Uterus (tissue), 3 donors: ENCODE measurements at regions not wholly inside any gene's neighbourhood (a gene's known extent, or its start where the extent isn't known, plus 50 kb on each side); places are given as distances from the start of the nearest gene placed in this dataset.

Experiments
- DNase-seq, 2 donors: peaks; one replicate each; pipeline ENCODE4 v3.0.0-alpha.2; 2019 to 2020
- H3K27ac ChIP-seq, 2 donors: fragments of 200-600 bp; sonication (generic); 1 replicate in 1 of 2; 2 replicates in 1 of 2; pipeline ENCODE4 v1.5.1; 2016 to 2018
- H3K27me3 ChIP-seq, 2 donors: fragments of 200-600 bp; sonication (generic); one replicate each; pipeline ENCODE4 v1.5.1; 2018 to 2019; ENCODE audit warnings: control low read depth in 1 of 2
- H3K36me3 ChIP-seq, 2 donors: fragments of 200-600 bp; sonication (generic); one replicate each; pipeline ENCODE4 v1.5.1; 2019; ENCODE audit warnings: control low read depth in 1 of 2
- H3K4me1 ChIP-seq, 2 donors: fragments of 200-600 bp; sonication (generic); one replicate each; pipeline ENCODE4 v1.5.1; 2018 to 2019; ENCODE audit warnings: control low read depth in 1 of 2
- H3K4me3 ChIP-seq, 2 donors: fragments of 200-600 bp; sonication (generic); 1 replicate in 1 of 2; 2 replicates in 1 of 2; pipeline ENCODE4 v1.5.1; 2018 to 2019; ENCODE audit warnings: mild to moderate bottlenecking in 1 of 2
- H3K9me3 ChIP-seq, 2 donors: fragments of 200-600 bp; sonication (generic); one replicate each; pipeline ENCODE4 v1.5.1; 2019; ENCODE audit warnings: control low read depth in 1 of 2
- POLR2A ChIP-seq, 2 donors: fragments of 450-650 bp; IDR thresholded peaks; one replicate each; pipeline ENCODE4 v1.6.1; 2016; ENCODE audit warnings: antibody characterized with exemption in 2 of 2, mild to moderate bottlenecking in 1 of 2, moderate library complexity in 1 of 2
- intact Hi-C: fragments of 100-400 bp; cut with DNase I; formaldehyde crosslinking; loops from one replicate; pipeline ENCODE4 v1.15.1; 2023; ENCODE audit warnings: low total_unique reads
- TF ChIP-seq, protein P1 (sequence below), 4 experiments: fragments of 200-600 bp in 2 of 4; fragments of 450-650 bp in 2 of 4; sonication (generic) in 2 of 4; IDR thresholded peaks; one replicate each; pipeline ENCODE4 v1.5.1; 2016 to 2019; ENCODE audit warnings: antibody characterized with exemption in 4 of 4, mild to moderate bottlenecking in 2 of 4, moderate library complexity in 1 of 4
- donor health status: DM: yes; HTN: yes; CAD: no.

DNA sequence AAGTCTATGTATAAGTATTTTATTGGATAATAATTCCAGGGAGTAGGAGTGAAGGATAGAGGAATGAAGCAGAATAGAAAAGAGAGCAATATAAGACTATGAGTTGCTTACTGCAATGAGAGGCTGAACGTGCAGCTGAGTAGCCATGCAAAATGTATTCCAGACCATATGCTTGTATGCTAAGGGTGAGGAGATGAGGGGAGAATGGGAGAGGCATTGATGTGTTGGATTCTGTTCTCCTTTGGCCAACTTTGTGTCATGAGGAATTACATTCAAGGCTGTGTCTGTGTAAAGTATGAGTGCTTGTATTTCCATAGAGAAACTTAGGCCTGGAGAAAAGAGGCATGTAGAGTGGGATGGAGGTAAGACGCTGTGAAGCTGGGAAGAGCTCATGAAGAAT is 301.8 kb downstream of the ARL6IP6 start:
- Histone ChIP-seq H3K36me3 (no peaks in the 10 kb centered on the region), H3K4me3 (no peak overlapping the region), H3K27ac (no peak overlapping the region), H3K9me3 (no peaks in the 10 kb centered on the region), H3K27me3 (no peaks in the 10 kb centered on the region), H3K4me1 (no peaks in the 10 kb centered on the region)
- no peak for DNase-seq
- TF ChIP-seq, protein P1, sequence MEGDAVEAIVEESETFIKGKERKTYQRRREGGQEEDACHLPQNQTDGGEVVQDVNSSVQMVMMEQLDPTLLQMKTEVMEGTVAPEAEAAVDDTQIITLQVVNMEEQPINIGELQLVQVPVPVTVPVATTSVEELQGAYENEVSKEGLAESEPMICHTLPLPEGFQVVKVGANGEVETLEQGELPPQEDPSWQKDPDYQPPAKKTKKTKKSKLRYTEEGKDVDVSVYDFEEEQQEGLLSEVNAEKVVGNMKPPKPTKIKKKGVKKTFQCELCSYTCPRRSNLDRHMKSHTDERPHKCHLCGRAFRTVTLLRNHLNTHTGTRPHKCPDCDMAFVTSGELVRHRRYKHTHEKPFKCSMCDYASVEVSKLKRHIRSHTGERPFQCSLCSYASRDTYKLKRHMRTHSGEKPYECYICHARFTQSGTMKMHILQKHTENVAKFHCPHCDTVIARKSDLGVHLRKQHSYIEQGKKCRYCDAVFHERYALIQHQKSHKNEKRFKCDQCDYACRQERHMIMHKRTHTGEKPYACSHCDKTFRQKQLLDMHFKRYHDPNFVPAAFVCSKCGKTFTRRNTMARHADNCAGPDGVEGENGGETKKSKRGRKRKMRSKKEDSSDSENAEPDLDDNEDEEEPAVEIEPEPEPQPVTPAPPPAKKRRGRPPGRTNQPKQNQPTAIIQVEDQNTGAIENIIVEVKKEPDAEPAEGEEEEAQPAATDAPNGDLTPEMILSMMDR (IDR thresholded peaks at IDR 0.05) = no peak
- no peak for TF ChIP-seq POLR2A (IDR thresholded peaks at IDR 0.05)
- intact Hi-C loops = no loop called here

DNA sequence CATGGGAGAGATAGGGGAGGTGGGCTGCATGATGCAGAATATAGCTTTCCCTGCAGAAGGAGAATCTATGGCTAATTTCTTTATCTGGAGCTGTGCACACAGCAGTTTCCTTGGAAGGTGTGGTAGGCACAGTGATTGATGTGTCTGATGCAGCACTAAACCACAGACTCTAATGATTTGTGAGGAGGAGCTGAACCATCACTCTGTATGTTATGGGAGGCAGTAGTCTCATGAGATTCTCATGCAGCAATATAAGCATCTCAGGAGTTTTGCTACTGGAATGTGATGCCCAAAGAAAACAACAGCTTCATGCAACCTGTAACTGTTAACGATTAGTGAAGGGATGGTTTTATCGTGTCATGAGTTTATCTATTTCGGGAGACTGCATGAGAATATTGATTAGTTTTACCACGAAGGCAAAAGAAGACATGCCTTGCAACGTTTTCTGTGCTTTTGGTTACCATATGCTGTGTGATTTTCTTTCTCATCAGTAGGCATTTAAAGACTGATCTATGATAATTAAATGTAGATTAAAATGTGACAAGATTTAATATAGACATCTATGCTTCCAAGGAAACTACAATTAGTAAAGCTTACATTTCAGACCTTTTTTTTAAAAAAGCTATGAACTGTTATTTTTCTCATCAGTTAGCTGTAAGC is 286.8 kb downstream of the ARL6IP6 start:
- TF ChIP-seq POLR2A (IDR thresholded peaks at IDR 0.05) = no peak
- TF ChIP-seq, protein P1 (IDR thresholded peaks at IDR 0.05) = no peak
- H3K27me3 ChIP-seq = no peaks in the 10 kb centered on the region
- no peak overlapping the region for H3K27ac ChIP-seq
- intact Hi-C loops = no loop called here
- DNase-seq = no peak
- no peaks in the 10 kb centered on the region for H3K9me3 ChIP-seq
- no peak overlapping the region for H3K4me3 ChIP-seq
- H3K4me1 ChIP-seq = no peaks in the 10 kb centered on the region
- H3K36me3 ChIP-seq = no peaks in the 10 kb centered on the region

DNA sequence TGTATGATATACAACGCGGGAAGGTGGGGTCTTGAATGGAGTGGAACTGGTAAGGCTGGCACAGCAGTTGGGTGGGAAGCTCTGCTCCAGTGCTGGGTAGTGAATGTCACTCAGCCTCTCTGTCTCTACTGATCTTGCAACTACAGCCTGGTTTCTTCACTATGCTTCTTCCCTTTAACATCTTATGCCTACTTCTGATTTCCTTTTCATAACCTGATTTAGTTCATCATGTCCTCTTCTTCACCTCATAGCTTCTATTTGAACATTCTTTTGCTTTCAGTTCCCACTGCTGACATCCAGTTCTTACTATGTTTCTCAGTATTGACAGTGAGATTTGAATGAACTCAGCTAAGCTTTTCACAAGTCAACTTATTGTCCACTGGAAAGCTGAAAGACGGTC is 286.2 kb downstream of the ARL6IP6 start:
- H3K36me3 ChIP-seq = no peaks in the 10 kb centered on the region
- TF ChIP-seq, protein P1 (IDR thresholded peaks at IDR 0.05) = no peak
- TF ChIP-seq POLR2A (IDR thresholded peaks at IDR 0.05) = no peak
- no peak for DNase-seq
- no peaks in the 10 kb centered on the region for H3K4me1 ChIP-seq
- H3K27me3 ChIP-seq = no peaks in the 10 kb centered on the region
- intact Hi-C loops = no loop called here
- no peaks in the 10 kb centered on the region for H3K9me3 ChIP-seq
- H3K4me3 ChIP-seq = no peak overlapping the region
- H3K27ac ChIP-seq = no peak overlapping the region

DNA sequence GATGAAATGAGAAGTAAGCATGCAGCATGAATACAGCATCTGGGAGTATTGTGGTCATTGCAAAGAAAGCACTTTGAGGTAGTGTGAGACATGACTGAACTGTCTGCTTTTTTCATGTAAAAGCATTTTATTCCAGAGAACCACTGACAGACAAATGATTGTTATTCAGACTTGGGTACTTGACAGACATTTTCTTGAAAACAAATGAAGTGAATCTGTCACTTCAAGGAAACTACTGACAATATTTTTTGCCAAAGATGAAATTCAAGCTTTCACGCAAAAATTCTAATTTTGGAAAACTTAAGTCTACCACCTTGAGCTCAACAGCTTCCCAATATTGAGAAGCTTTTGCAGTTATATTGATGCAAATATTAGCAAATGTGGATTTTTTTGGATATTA is 255.7 kb downstream of the ARL6IP6 start:
- no peaks in the 10 kb centered on the region for H3K4me1 ChIP-seq
- no peaks in the 10 kb centered on the region for H3K27me3 ChIP-seq
- H3K27ac ChIP-seq = no peak overlapping the region
- DNase-seq = no peak
- intact Hi-C loops = no loop called here
- H3K9me3 ChIP-seq = no peaks in the 10 kb centered on the region
- H3K4me3 ChIP-seq = no peak overlapping the region
- TF ChIP-seq, protein P1 (IDR thresholded peaks at IDR 0.05) = no peak
- TF ChIP-seq POLR2A (IDR thresholded peaks at IDR 0.05) = no peak
- no peaks in the 10 kb centered on the region for H3K36me3 ChIP-seq

DNA sequence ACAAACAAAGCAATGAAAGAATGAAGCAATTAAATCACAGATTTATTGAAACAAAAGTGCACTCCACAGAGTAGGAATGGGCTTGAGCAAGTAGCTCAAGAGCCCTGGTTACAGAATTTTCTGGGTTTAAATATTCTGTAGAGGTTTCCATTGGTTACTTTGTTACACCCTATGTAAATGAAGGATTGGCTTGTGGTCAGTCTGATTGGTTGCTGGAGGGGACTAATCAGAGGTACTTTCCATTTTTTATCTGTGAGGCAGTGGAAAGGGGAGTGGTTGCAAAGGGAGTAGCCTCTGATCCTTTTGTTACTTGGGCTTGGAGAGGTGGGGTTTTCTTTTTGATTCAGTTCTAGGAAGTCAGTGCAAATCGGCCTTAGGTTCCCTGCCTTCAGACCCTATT is 253.3 kb downstream of the ARL6IP6 start:
- intact Hi-C loops = no loop called here
- Histone ChIP-seq H3K4me3 (no peak overlapping the region), H3K36me3 (no peaks in the 10 kb centered on the region), H3K9me3 (no peaks in the 10 kb centered on the region), H3K27me3 (no peaks in the 10 kb centered on the region), H3K27ac (no peak overlapping the region), H3K4me1 (no peaks in the 10 kb centered on the region)
- no peak for DNase-seq
- TF ChIP-seq, protein P1 (IDR thresholded peaks at IDR 0.05) = no peak
- no peak for TF ChIP-seq POLR2A (IDR thresholded peaks at IDR 0.05)
